T-helper 22 cell (primary cell): ENCODE measurements at regions not wholly inside any gene's neighbourhood (a gene's known extent, or its start where the extent isn't known, plus 50 kb on each side); places are given as distances from the start of the nearest gene placed in this dataset.

ENCODE experiments used
- DNase-seq: peaks from one replicate; pipeline ENCODE4 v3.0.0-alpha.2; 2020; ENCODE audit warnings: low read depth

DNA sequence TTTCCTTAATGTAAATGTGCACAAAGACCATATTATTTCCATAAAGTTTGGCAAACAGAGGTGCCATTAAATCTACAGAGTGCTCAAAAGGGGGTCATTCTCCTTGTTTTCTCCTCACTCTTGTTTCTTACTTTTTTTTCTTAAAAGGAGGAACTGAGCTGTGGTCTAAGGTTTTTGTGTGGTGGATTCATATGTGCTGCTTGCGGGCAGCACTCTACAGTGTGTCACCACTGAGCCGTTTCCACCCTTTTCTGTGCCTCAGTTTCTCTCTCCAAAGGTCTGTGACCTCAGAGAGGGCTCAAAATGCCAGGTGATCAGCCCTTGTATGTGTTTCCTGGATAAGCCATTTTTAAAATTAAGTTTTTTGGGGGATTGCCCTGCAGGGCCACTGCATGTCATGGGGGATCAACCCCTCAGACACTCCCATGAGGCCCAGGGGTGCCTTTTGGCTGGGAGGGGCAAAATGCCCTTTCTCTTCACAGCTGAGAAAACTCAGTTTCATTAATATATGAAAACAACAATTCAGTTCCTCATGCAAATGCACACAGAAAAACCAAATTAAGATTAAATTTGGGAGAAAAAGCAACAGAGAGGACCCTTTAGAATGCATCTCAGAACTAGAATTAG lies 56.9 kb upstream of the VOPP1 start:
- DNase-seq, result no peak

DNA sequence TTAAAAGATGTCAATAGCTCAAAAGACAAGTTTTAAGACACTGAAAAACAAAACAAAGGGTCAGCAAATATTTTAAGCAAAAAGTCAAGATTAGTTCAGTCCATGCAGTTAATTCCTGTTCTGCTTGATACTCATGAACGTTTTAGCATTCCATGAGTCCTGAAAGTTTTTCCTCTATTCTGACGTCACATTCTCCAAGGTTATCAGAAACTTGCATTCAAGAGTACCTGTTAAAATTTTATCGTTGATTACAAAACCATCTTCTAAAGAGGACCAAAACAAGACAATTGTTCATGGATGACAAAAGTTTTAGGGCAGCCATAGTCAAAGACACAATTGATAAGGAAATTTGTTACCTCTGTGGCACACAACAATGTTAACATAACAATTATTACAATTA lies 52.5 kb upstream of the VOPP1 start:
- no peak for DNase-seq

DNA sequence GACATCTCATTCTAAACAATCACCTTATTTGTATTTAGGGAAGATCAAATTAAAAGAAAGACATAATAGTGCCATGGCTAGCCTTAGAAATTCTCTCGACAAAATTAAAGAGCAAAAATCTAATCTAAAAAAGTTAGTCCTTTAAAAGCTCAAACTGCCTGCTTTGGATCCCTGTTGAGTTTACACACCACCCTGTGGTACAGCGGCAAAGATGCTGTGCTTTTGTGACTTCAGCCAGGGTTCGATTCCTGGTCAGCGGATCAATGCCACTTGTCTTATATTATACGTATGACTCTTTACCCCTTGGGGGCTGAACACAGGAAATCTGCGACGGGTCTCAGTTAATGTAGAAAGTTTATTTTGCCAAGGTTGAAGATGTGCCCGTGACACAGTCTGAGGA lies 51.3 kb upstream of the VOPP1 start:
- no peak for DNase-seq

DNA sequence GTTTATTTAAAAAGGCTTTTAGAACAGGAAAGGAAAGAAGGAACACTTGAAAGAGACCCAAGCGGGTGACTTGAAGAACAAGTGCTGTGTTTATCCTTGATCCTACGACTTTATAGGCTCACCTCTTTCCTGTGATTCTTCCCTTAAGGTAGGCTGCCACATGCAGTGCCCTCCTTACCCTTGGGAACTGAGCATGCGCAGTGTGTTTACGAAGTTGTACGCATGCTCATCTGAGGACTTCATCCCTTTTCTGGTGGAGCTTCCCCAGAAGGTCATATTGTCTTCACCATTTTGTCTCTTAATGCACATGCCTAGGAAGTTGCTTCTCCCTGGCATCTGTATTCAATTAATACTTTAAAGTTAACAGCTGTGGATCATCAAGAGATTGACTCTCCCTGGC lies 49.9 kb upstream of the VOPP1 start:
- no peak for DNase-seq
